ENCODE measurements at regions not wholly inside any gene's neighbourhood (a gene's known extent, or its start where the extent isn't known, plus 50 kb on each side); places are given as distances from the start of the nearest gene placed in this dataset.
"Not testable (repeated sequence)": the region's sequence is repeated elsewhere in the genome, so short reads cannot be mapped to it uniquely, and the experiment has no call there.

GRCh38 chr2:16774980-16775898 lies 109.6 kb upstream of the CYRIA start:
- no peak for DNase-seq (ENCODE audit: low read depth in 3 of 3, low spot score in 2 of 3)

GRCh38 chr2:16774091-16774490 lies 108.5 kb upstream of the CYRIA start:
- DNase-seq (ENCODE audit: low read depth in 3 of 3, low spot score in 2 of 3): no peak

GRCh38 chr2:16773080-16773713 lies 107.6 kb upstream of the CYRIA start:
- peak in 1 of 3 donors; percentile 27 for DNase-seq (ENCODE audit: low read depth in 3 of 3, low spot score in 2 of 3)

GRCh38 chr2:16767789-16768476 lies 102.3 kb upstream of the CYRIA start:
- DNase-seq (ENCODE audit: low read depth in 3 of 3, low spot score in 2 of 3): no peak

GRCh38 chr2:16765356-16765755 lies 99.7 kb upstream of the CYRIA start:
- no peak for DNase-seq (ENCODE audit: low read depth in 3 of 3, low spot score in 2 of 3)

- DNase-seq (ENCODE audit: low read depth in 3 of 3, low spot score in 2 of 3): no peak
Observed at GRCh38 chr2:16764487-16764886, 98.9 kb upstream of the CYRIA start.

GRCh38 chr2:16763493-16763899 lies 97.9 kb upstream of the CYRIA start:
- DNase-seq (ENCODE audit: low read depth in 3 of 3, low spot score in 2 of 3): no peak

GRCh38 chr2:16763056-16763455 lies 97.4 kb upstream of the CYRIA start:
- no peak for DNase-seq (ENCODE audit: low read depth in 3 of 3, low spot score in 2 of 3)

- DNase-seq (ENCODE audit: low read depth in 3 of 3, low spot score in 2 of 3): no peak
Observed at GRCh38 chr2:16760426-16760825, 94.8 kb upstream of the CYRIA start.

GRCh38 chr2:16756831-16757644 lies 91.4 kb upstream of the CYRIA start:
- DNase-seq (ENCODE audit: low read depth in 3 of 3, low spot score in 2 of 3): peak; percentile 49 to 56 (median 50)

GRCh38 chr2:16755442-16755841 lies 89.8 kb upstream of the CYRIA start:
- DNase-seq (ENCODE audit: low read depth in 3 of 3, low spot score in 2 of 3): no peak

- not testable (repeated sequence) for DNase-seq (ENCODE audit: low read depth in 3 of 3, low spot score in 2 of 3)
Observed at GRCh38 chr2:16753025-16753424, 87.4 kb upstream of the CYRIA start.

GRCh38 chr2:16750925-16751214 lies 85.2 kb upstream of the CYRIA start:
- DNase-seq (ENCODE audit: low read depth in 3 of 3, low spot score in 2 of 3): not testable (repeated sequence)

- no peak for DNase-seq (ENCODE audit: low read depth in 3 of 3, low spot score in 2 of 3)
Observed at GRCh38 chr2:16750175-16750924, 84.7 kb upstream of the CYRIA start.

GRCh38 chr2:16748511-16749266 lies 83.1 kb upstream of the CYRIA start:
- not testable (repeated sequence) for DNase-seq (ENCODE audit: low read depth in 3 of 3, low spot score in 2 of 3)

GRCh38 chr2:16747689-16748088 lies 82.1 kb upstream of the CYRIA start:
- DNase-seq (ENCODE audit: low read depth in 3 of 3, low spot score in 2 of 3): no peak

GRCh38 chr2:16747257-16747656 lies 81.6 kb upstream of the CYRIA start:
- no peak for DNase-seq (ENCODE audit: low read depth in 3 of 3, low spot score in 2 of 3)

- DNase-seq (ENCODE audit: low read depth in 3 of 3, low spot score in 2 of 3): no peak
Observed at GRCh38 chr2:16746833-16747232, 81.2 kb upstream of the CYRIA start.

GRCh38 chr2:16746329-16746728 lies 80.7 kb upstream of the CYRIA start:
- no peak for DNase-seq (ENCODE audit: low read depth in 3 of 3, low spot score in 2 of 3)
